DND-41 (cell line): ENCODE measurements at regions not wholly inside any gene's neighbourhood (a gene's known extent, or its start where the extent isn't known, plus 50 kb on each side); places are given as distances from the start of the nearest gene placed in this dataset.

ENCODE experiments used
- CTCF ChIP-seq: IDR thresholded peaks from 2 replicates; pipeline ENCODE4 v1.5.1; 2012; ENCODE audit warnings: borderline replicate concordance, low read length, moderate library complexity, mild to moderate bottlenecking; ENCODE audit not compliant: poor library complexity, severe bottlenecking; ENCODE audit errors: extremely low read depth
- EZH2 ChIP-seq: IDR thresholded peaks from 3 replicates; pipeline ENCODE4 v1.6.1; 2012; ENCODE audit warnings: borderline replicate concordance, low read depth, mild to moderate bottlenecking, moderate library complexity, low read length, inconsistent platforms; ENCODE audit not compliant: severe bottlenecking

GRCh38 chr19:29119590-29119989 is 93.4 kb downstream of the UQCRFS1 start:
- peak; percentile 22 for TF ChIP-seq CTCF
- TF ChIP-seq EZH2: no peak
